SK-N-SH (cell line): ENCODE measurements at regions not wholly inside any gene's neighbourhood (a gene's known extent, or its start where the extent isn't known, plus 50 kb on each side); places are given as distances from the start of the nearest gene placed in this dataset.

Source experiments
- EP300 ChIP-seq, 2 experiments: IDR thresholded peaks; 2 replicates each; pipeline versions ENCODE4 v1.4.0 to v1.6.1; 2012; ENCODE audit warnings: borderline replicate concordance in 1 of 2, low read depth in 1 of 2, low read length in 1 of 2
- EZH2phosphoT487 ChIP-seq: fragments of 200-600 bp; sonication (generic); IDR thresholded peaks from 2 replicates; pipeline ENCODE4 v1.6.1; 2017; ENCODE audit warnings: low read depth, mixed run types, mild to moderate bottlenecking, antibody characterized with exemption, moderate library complexity, borderline replicate concordance
- MAX ChIP-seq: IDR thresholded peaks from 2 replicates; pipeline ENCODE4 v1.4.0; 2012; ENCODE audit warnings: low read depth
- MXI1 ChIP-seq: IDR thresholded peaks from 2 replicates; pipeline ENCODE4 v1.6.1; 2012; ENCODE audit warnings: mild to moderate bottlenecking, low read depth, low read length, improper control_type of control experiment
- NRF1 ChIP-seq: IDR thresholded peaks from 2 replicates; pipeline ENCODE4 v1.6.1; 2012; ENCODE audit warnings: low read depth, mild to moderate bottlenecking, low read length
- POLR2AphosphoS5 ChIP-seq: IDR thresholded peaks from 2 replicates; pipeline ENCODE4 v1.6.1; 2012; ENCODE audit warnings: low read depth, low read length
- RAD21 ChIP-seq: IDR thresholded peaks from 2 replicates; pipeline ENCODE4 v1.6.1; 2012; ENCODE audit warnings: mild to moderate bottlenecking, low read length
- REST ChIP-seq: IDR thresholded peaks from 2 replicates; pipeline ENCODE4 v1.6.1; 2012; ENCODE audit warnings: mild to moderate bottlenecking, low read depth, low read length, moderate library complexity
- TAF1 ChIP-seq: IDR thresholded peaks from 2 replicates; pipeline ENCODE4 v1.6.1; 2012; ENCODE audit warnings: low read depth, mild to moderate bottlenecking, low read length, moderate library complexity, borderline replicate concordance
- USF1 ChIP-seq: IDR thresholded peaks from 2 replicates; pipeline ENCODE4 v1.4.0; 2012; ENCODE audit warnings: low read depth, borderline replicate concordance
- USF2 ChIP-seq: fragments of 150-350 bp; IDR thresholded peaks from 2 replicates; pipeline ENCODE4 v1.6.1; 2017; ENCODE audit warnings: antibody characterized with exemption, low read length, low read depth, borderline replicate concordance
- TF ChIP-seq, protein P1 (sequence below): fragments of 200-600 bp; sonication (generic); IDR thresholded peaks from 2 replicates; pipeline ENCODE4 v1.6.1; 2017; ENCODE audit warnings: antibody characterized with exemption, mild to moderate bottlenecking, moderate library complexity

DNA sequence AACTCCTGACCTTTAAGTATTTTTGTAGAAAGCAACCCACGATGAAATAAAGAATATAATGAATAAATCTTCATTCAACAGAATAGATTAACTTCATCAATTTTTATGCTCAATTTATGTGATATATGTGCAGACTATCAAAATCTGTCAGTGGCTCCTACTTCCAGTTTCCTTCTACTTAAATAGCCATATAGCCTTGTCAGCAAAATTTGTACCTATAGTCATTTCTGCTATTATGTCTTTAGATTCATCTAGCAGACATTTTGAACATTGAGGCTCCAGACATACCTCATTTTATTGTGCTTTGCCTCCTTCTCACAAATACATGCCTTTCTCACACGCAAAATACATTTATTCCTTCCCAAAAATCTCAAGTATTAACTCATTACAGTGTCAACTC lies 971.7 kb downstream of the FAM133A start:
- no peak for TF ChIP-seq USF1
- TF ChIP-seq REST: no peak
- no peak for TF ChIP-seq RAD21
- no peak for TF ChIP-seq MXI1
- no peak for TF ChIP-seq TAF1
- TF ChIP-seq, protein P1, sequence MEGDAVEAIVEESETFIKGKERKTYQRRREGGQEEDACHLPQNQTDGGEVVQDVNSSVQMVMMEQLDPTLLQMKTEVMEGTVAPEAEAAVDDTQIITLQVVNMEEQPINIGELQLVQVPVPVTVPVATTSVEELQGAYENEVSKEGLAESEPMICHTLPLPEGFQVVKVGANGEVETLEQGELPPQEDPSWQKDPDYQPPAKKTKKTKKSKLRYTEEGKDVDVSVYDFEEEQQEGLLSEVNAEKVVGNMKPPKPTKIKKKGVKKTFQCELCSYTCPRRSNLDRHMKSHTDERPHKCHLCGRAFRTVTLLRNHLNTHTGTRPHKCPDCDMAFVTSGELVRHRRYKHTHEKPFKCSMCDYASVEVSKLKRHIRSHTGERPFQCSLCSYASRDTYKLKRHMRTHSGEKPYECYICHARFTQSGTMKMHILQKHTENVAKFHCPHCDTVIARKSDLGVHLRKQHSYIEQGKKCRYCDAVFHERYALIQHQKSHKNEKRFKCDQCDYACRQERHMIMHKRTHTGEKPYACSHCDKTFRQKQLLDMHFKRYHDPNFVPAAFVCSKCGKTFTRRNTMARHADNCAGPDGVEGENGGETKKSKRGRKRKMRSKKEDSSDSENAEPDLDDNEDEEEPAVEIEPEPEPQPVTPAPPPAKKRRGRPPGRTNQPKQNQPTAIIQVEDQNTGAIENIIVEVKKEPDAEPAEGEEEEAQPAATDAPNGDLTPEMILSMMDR: no peak
- TF ChIP-seq EP300 (IDR thresholded peaks at IDR 0.05; ENCODE audit: borderline replicate concordance in 1 of 2, low read depth in 1 of 2, low read length in 1 of 2): no peak
- no peak for TF ChIP-seq MAX
- TF ChIP-seq NRF1: no peak
- no peak for TF ChIP-seq USF2
- TF ChIP-seq EZH2phosphoT487: no peak
- no peak for TF ChIP-seq POLR2AphosphoS5
